ENCODE measurements at regions not wholly inside any gene's neighbourhood (a gene's known extent, or its start where the extent isn't known, plus 50 kb on each side); places are given as distances from the start of the nearest gene placed in this dataset.

DNA sequence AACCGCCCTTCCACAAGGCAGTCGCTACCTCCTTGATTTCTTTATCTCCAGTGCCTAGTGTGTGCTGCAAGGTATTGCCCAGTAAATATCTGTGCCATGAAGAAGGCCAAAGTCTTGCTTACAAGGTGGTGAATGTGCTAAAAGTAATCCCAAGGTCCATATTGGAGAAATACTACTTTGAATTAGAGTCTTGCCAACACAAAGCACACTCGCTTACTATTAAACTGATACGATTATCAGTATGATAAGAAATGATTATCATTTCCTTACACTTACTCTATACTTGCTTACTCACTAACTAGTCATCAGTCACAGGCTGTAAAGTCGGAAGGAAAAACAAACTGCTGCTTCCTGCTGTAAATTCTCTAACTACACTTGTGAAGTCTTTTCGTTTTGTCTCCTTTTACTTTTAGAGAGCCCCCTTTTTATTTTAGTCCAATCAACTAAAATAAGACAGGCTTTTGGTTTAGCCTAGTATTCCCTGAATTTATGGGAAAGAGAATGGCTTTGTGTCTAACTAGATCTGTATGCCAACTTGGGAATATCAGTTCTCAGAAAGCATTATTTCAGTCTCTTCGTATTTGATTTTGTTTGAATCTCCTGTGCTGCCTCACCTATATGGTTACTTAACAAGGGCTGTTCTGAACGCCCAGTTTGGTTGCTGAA lies 107.1 kb upstream of the TSC22D2 start:
- Histone ChIP-seq H3K79me2 (no peaks in the 10 kb centered on the region), H3K9me3 (ENCODE audit: low read depth) (no peaks in the 10 kb centered on the region), H3K4me3 (no peak overlapping the region), H3K36me3 (replicated peaks; ENCODE audit: insufficient read depth, low read depth) (no peaks in the 10 kb centered on the region), H3K27me3 (no peaks in the 10 kb centered on the region), H3K27ac (peak overlapping the region; percentile 75), H2AFZ (no peak overlapping the region), H3K9me2 (replicated peaks; ENCODE audit: insufficient read depth) (no peaks in the 10 kb centered on the region), H3K4me1 (ENCODE audit: insufficient read depth) (peaks cover 7% of the 10 kb centered on the region), H3K4me2 (no peak overlapping the region), H4K20me1 (ENCODE audit: insufficient read depth, poor library complexity, severe bottlenecking) (no peaks in the 10 kb centered on the region)
- TF ChIP-seq EZH2phosphoT487 (IDR thresholded peaks at IDR 0.05; ENCODE audit: low read depth, severe bottlenecking, unreplicated experiment): no peak
- WGBS (ENCODE audit: low lambda C conversion rate, missing lambda C conversion rate): 62% methylated on average over 8 of the region's 8 CpGs
- DNase-seq (ENCODE audit: low spot score): no peak

DNA sequence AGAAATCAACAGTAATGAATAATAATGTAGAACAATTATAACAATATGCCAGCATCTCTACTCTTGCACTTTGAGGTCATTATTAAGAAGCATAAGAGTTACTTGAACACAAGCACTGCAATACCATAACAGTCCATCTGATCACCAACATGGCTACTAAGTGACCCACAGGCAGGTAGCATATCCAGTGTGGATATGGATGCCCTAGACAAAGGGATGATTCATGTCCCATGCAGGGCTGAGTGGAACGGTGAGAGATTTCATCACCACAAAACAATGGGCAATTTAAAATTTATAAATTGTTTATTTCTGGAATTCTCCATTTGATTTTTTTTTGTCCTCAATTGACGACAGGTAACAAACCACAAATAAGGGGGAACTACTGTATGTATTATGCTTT lies 107.7 kb upstream of the TSC22D2 start:
- Histone ChIP-seq H3K4me2 (no peak overlapping the region), H3K36me3 (replicated peaks; ENCODE audit: insufficient read depth, low read depth) (no peaks in the 10 kb centered on the region), H3K79me2 (no peaks in the 10 kb centered on the region), H3K4me1 (ENCODE audit: insufficient read depth) (peaks cover 8% of the 10 kb centered on the region), H3K4me3 (no peak overlapping the region), H2AFZ (no peak overlapping the region), H3K9me2 (replicated peaks; ENCODE audit: insufficient read depth) (no peaks in the 10 kb centered on the region), H3K27ac (no peak overlapping the region), H4K20me1 (ENCODE audit: insufficient read depth, poor library complexity, severe bottlenecking) (no peaks in the 10 kb centered on the region), H3K9me3 (ENCODE audit: low read depth) (no peaks in the 10 kb centered on the region), H3K27me3 (no peaks in the 10 kb centered on the region)
- TF ChIP-seq, protein P1, sequence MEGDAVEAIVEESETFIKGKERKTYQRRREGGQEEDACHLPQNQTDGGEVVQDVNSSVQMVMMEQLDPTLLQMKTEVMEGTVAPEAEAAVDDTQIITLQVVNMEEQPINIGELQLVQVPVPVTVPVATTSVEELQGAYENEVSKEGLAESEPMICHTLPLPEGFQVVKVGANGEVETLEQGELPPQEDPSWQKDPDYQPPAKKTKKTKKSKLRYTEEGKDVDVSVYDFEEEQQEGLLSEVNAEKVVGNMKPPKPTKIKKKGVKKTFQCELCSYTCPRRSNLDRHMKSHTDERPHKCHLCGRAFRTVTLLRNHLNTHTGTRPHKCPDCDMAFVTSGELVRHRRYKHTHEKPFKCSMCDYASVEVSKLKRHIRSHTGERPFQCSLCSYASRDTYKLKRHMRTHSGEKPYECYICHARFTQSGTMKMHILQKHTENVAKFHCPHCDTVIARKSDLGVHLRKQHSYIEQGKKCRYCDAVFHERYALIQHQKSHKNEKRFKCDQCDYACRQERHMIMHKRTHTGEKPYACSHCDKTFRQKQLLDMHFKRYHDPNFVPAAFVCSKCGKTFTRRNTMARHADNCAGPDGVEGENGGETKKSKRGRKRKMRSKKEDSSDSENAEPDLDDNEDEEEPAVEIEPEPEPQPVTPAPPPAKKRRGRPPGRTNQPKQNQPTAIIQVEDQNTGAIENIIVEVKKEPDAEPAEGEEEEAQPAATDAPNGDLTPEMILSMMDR (IDR thresholded peaks at IDR 0.05; ENCODE audit: poor library complexity): no peak
- TF ChIP-seq EZH2 (IDR thresholded peaks at IDR 0.05; ENCODE audit: borderline replicate concordance) (no peak), EZH2phosphoT487 (IDR thresholded peaks at IDR 0.05; ENCODE audit: low read depth, severe bottlenecking, unreplicated experiment) (no peak)
- 85% methylated on average over 2 of the region's 2 CpGs for WGBS (ENCODE audit: low lambda C conversion rate, missing lambda C conversion rate)
- no peak for DNase-seq (ENCODE audit: low spot score)

DNA sequence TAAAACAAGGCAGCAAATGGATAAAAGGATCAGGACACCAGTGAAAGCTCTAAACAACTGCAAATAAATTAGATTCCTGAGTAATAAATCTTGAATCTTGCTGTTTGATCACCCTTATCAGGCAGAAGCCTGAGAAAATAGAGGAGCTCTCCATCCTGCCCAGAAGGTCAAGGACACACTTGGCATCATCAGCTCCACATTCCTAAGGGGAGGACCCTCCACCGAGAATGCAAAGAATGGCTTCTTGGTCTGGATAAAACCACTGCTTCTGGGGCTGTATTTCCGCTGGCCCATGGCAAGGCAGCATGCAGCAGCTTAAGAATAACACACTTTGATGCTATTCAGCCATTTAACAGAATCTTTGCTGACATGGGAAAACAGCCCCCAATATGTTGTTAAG lies 108.9 kb upstream of the TSC22D2 start:
- H3K9me3 ChIP-seq (ENCODE audit: low read depth): no peaks in the 10 kb centered on the region
- H2AFZ ChIP-seq: no peak overlapping the region
- H3K27me3 ChIP-seq: no peaks in the 10 kb centered on the region
- peaks cover 8% of the 10 kb centered on the region for H3K4me1 ChIP-seq (ENCODE audit: insufficient read depth)
- no peak overlapping the region for H3K27ac ChIP-seq
- WGBS (ENCODE audit: low lambda C conversion rate, missing lambda C conversion rate): 50% methylated on average over 2 of the region's 2 CpGs
- H3K36me3 ChIP-seq (replicated peaks; ENCODE audit: insufficient read depth, low read depth): no peaks in the 10 kb centered on the region
- no peaks in the 10 kb centered on the region for H3K79me2 ChIP-seq
- H3K9me2 ChIP-seq (replicated peaks; ENCODE audit: insufficient read depth): no peaks in the 10 kb centered on the region
- H3K4me3 ChIP-seq: no peak overlapping the region
- TF ChIP-seq, protein P1 (IDR thresholded peaks at IDR 0.05; ENCODE audit: poor library complexity): no peak
- no peak for TF ChIP-seq EZH2 (IDR thresholded peaks at IDR 0.05; ENCODE audit: borderline replicate concordance)
- no peak for TF ChIP-seq EZH2phosphoT487 (IDR thresholded peaks at IDR 0.05; ENCODE audit: low read depth, severe bottlenecking, unreplicated experiment)
- no peaks in the 10 kb centered on the region for H4K20me1 ChIP-seq (ENCODE audit: insufficient read depth, poor library complexity, severe bottlenecking)
- no peak overlapping the region for H3K4me2 ChIP-seq
- DNase-seq (ENCODE audit: low spot score): no peak

DNA sequence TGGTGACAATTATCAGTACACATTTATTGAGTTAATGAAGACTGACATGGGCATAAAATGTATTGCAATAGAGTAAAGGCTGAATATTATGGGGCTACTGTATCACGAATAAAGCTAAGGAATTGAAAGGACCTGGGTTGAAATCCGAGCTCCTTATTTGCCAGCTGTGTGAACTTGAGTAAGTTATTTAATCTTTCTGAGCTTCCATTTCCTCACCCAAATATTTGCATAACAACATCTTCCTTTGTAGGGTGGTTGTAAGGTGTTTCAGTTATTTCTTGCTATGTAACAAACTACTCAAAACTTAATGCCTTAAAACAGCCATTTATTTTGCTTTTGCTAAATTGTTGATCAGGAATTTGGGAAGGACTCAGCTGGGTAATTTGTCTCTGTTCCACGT lies 111.1 kb upstream of the TSC22D2 start:
- Histone ChIP-seq H4K20me1 (ENCODE audit: insufficient read depth, poor library complexity, severe bottlenecking) (no peaks in the 10 kb centered on the region), H3K4me1 (ENCODE audit: insufficient read depth) (peaks cover 12% of the 10 kb centered on the region), H3K4me3 (no peak overlapping the region), H3K36me3 (replicated peaks; ENCODE audit: insufficient read depth, low read depth) (no peaks in the 10 kb centered on the region), H2AFZ (no peak overlapping the region), H3K9me3 (ENCODE audit: low read depth) (no peaks in the 10 kb centered on the region), H3K4me2 (no peak overlapping the region), H3K9me2 (replicated peaks; ENCODE audit: insufficient read depth) (no peaks in the 10 kb centered on the region), H3K79me2 (no peaks in the 10 kb centered on the region), H3K27me3 (no peaks in the 10 kb centered on the region), H3K27ac (no peak overlapping the region)
- DNase-seq (ENCODE audit: low spot score): no peak
- TF ChIP-seq EZH2 (IDR thresholded peaks at IDR 0.05; ENCODE audit: borderline replicate concordance): no peak
- 67% methylated on average over 3 of the region's 3 CpGs for WGBS (ENCODE audit: low lambda C conversion rate, missing lambda C conversion rate)

All from hepatocyte (in vitro differentiated cells).